ENCODE measurements at regions not wholly inside any gene's neighbourhood (a gene's known extent, or its start where the extent isn't known, plus 50 kb on each side); places are given as distances from the start of the nearest gene placed in this dataset.

GRCh38 chr1:208835097-208835463 lies 590.9 kb upstream of the PLXNA2 start:
- Histone ChIP-seq H3K4me1 (ENCODE audit: insufficient read depth) (peaks cover 6% of the 10 kb centered on the region), H3K36me3 (no peaks in the 10 kb centered on the region), H3K4me3 (no peak overlapping the region), H3K27me3 (no peaks in the 10 kb centered on the region), H3K27ac (no peak overlapping the region), H3K9me3 (no peaks in the 10 kb centered on the region)
- intact Hi-C loops (cut with DNase I), result no loop called here
- DNase-seq, result no peak
- 60 to 73% (median 71%) methylated on average over 6 of the region's 6 CpGs for WGBS, 3 donors
- TF ChIP-seq CTCF (IDR thresholded peaks at IDR 0.05) (no peak), EP300 (IDR thresholded peaks at IDR 0.05) (no peak), POLR2A (IDR thresholded peaks at IDR 0.05) (no peak)

GRCh38 chr1:208835781-208836180 lies 591.6 kb upstream of the PLXNA2 start:
- Histone ChIP-seq H3K27ac (no peak overlapping the region), H3K27me3 (no peaks in the 10 kb centered on the region), H3K9me3 (no peaks in the 10 kb centered on the region), H3K4me1 (ENCODE audit: insufficient read depth) (peaks cover 6% of the 10 kb centered on the region), H3K4me3 (no peak overlapping the region), H3K36me3 (no peaks in the 10 kb centered on the region)
- TF ChIP-seq CTCF (IDR thresholded peaks at IDR 0.05), result no peak
- TF ChIP-seq POLR2A (IDR thresholded peaks at IDR 0.05), result no peak
- no peak for TF ChIP-seq EP300 (IDR thresholded peaks at IDR 0.05)
- intact Hi-C loops (cut with DNase I), result no loop called here
- no peak for DNase-seq

GRCh38 chr1:208837242-208837641 lies 593.1 kb upstream of the PLXNA2 start:
- peaks cover 6% of the 10 kb centered on the region for H3K4me1 ChIP-seq (ENCODE audit: insufficient read depth)
- DNase-seq, result no peak
- H3K36me3 ChIP-seq, result no peaks in the 10 kb centered on the region
- no peak overlapping the region for H3K27ac ChIP-seq
- intact Hi-C loops (cut with DNase I), result no loop called here
- no peak overlapping the region for H3K4me3 ChIP-seq
- no peak for TF ChIP-seq EP300 (IDR thresholded peaks at IDR 0.05)
- TF ChIP-seq POLR2A (IDR thresholded peaks at IDR 0.05), result no peak
- TF ChIP-seq CTCF (IDR thresholded peaks at IDR 0.05), result no peak
- H3K27me3 ChIP-seq, result no peaks in the 10 kb centered on the region
- H3K9me3 ChIP-seq, result no peaks in the 10 kb centered on the region

- 83 to 89% (median 84%) methylated on average over 10 of the region's 10 CpGs for WGBS, 3 donors
These were observed 597.3 kb upstream of the PLXNA2 start for GRCh38 chr1:208841436-208841835.

More at GRCh38 chr1:208841436-208841835, 597.3 kb upstream of the PLXNA2 start:
- H3K4me3 ChIP-seq, result no peak overlapping the region
- no peaks in the 10 kb centered on the region for H3K9me3 ChIP-seq
- no peaks in the 10 kb centered on the region for H3K36me3 ChIP-seq
- intact Hi-C loops (cut with DNase I), result no loop called here
- no peaks in the 10 kb centered on the region for H3K27me3 ChIP-seq
- DNase-seq, result no peak
- TF ChIP-seq CTCF (IDR thresholded peaks at IDR 0.05), result no peak
- TF ChIP-seq EP300 (IDR thresholded peaks at IDR 0.05), result no peak
- TF ChIP-seq POLR2A (IDR thresholded peaks at IDR 0.05), result no peak
- H3K4me1 ChIP-seq (ENCODE audit: insufficient read depth), result no peaks in the 10 kb centered on the region
- no peak overlapping the region for H3K27ac ChIP-seq
